Colonic mucosa (tissue), 4 donors: ENCODE measurements at regions not wholly inside any gene's neighbourhood (a gene's known extent, or its start where the extent isn't known, plus 50 kb on each side); places are given as distances from the start of the nearest gene placed in this dataset.
"Not testable (repeated sequence)": the region's sequence is repeated elsewhere in the genome, so short reads cannot be mapped to it uniquely, and the experiment has no call there.

Experiments used
- DNase-seq: peaks from one replicate; pipeline ENCODE4 v3.0.0-alpha.2; 2020
- H3K27ac ChIP-seq: fragments of 200-600 bp; one replicate; pipeline ENCODE4 v1.8.0; 2021
- H3K27me3 ChIP-seq: fragments of 200-600 bp; one replicate; pipeline ENCODE4 v1.8.0; 2021
- H3K36me3 ChIP-seq: fragments of 200-600 bp; one replicate; pipeline ENCODE4 v1.8.0; 2021
- H3K4me1 ChIP-seq: fragments of 200-600 bp; one replicate; pipeline ENCODE4 v1.8.0; 2021; ENCODE audit warnings: mild to moderate bottlenecking
- H3K4me3 ChIP-seq: fragments of 200-600 bp; one replicate; pipeline ENCODE4 v1.8.0; 2021
- H3K9ac ChIP-seq, 2 donors: one replicate each; pipeline ENCODE4 v1.7.0; 2013; ENCODE audit warnings: control low read depth in 2 of 2, low read depth in 2 of 2, low read length in 2 of 2
- H3K9me3 ChIP-seq: fragments of 200-600 bp; one replicate; pipeline ENCODE4 v1.8.0; 2021
- CTCF ChIP-seq: fragments of 200-600 bp; IDR thresholded peaks from one replicate; pipeline ENCODE4 v1.8.0; 2022; ENCODE audit warnings: antibody characterized with exemption, mild to moderate bottlenecking
- intact Hi-C: fragments of 100-400 bp; cut with DNase I; formaldehyde crosslinking; loops from one replicate; pipeline ENCODE4 v1.14.1; 2022
- donor health status: healthy.
- donor health status: DM: no; HTN: no; CAD: no.
- donor health status: DM: no; HTN: no; CAD: no.

GRCh38 chr3:20637729-20638128, 451.7 kb upstream of the SGO1 start:
- intact Hi-C loops: no loop called here
- no peaks in the 10 kb centered on the region for H3K9me3 ChIP-seq
- no peak overlapping the region for H3K9ac ChIP-seq
- H3K27ac ChIP-seq: no peak overlapping the region
- no peak overlapping the region for H3K4me3 ChIP-seq
- DNase-seq: no peak
- H3K36me3 ChIP-seq: no peaks in the 10 kb centered on the region
- H3K27me3 ChIP-seq: no peaks in the 10 kb centered on the region
- no peaks in the 10 kb centered on the region for H3K4me1 ChIP-seq
- no peak for TF ChIP-seq CTCF

GRCh38 chr3:20622304-20622703, 436.3 kb upstream of the SGO1 start:
- no peaks in the 10 kb centered on the region for H3K36me3 ChIP-seq
- no peaks in the 10 kb centered on the region for H3K27me3 ChIP-seq
- H3K4me1 ChIP-seq: no peaks in the 10 kb centered on the region

GRCh38 chr3:20618621-20619020, 432.6 kb upstream of the SGO1 start:
- H3K27ac ChIP-seq, H3K9ac ChIP-seq, DNase-seq, H3K27me3 ChIP-seq, H3K9me3 ChIP-seq, H3K4me3 ChIP-seq, H3K36me3 ChIP-seq, H3K4me1 ChIP-seq, intact Hi-C loops: not testable (repeated sequence)

More at GRCh38 chr3:20622304-20622703, 436.3 kb upstream of the SGO1 start:
- no peak overlapping the region for H3K27ac ChIP-seq
- intact Hi-C loops: no loop called here
- TF ChIP-seq CTCF: no peak
- no peak overlapping the region for H3K9ac ChIP-seq
- no peaks in the 10 kb centered on the region for H3K9me3 ChIP-seq
- no peak overlapping the region for H3K4me3 ChIP-seq
- no peak for DNase-seq

GRCh38 chr3:20618181-20618580, 432.2 kb upstream of the SGO1 start:
- H3K27ac ChIP-seq, H3K27me3 ChIP-seq, DNase-seq, H3K4me3 ChIP-seq, H3K9ac ChIP-seq, H3K36me3 ChIP-seq, H3K4me1 ChIP-seq, intact Hi-C loops, H3K9me3 ChIP-seq: not testable (repeated sequence)

GRCh38 chr3:20615982-20616381, 430.0 kb upstream of the SGO1 start:
- H3K4me3 ChIP-seq, DNase-seq, H3K27me3 ChIP-seq, intact Hi-C loops, H3K36me3 ChIP-seq, H3K9ac ChIP-seq, H3K4me1 ChIP-seq, H3K27ac ChIP-seq, H3K9me3 ChIP-seq: not testable (repeated sequence)

- Histone ChIP-seq H3K9me3 (no peaks in the 10 kb centered on the region), H3K27ac (no peak overlapping the region), H3K27me3 (no peaks in the 10 kb centered on the region), H3K4me3 (no peak overlapping the region), H3K36me3 (no peaks in the 10 kb centered on the region), H3K9ac (no peak overlapping the region), H3K4me1 (no peaks in the 10 kb centered on the region)
- intact Hi-C loops: no loop called here
- TF ChIP-seq CTCF: no peak
- DNase-seq: no peak
These were observed 422.2 kb upstream of the SGO1 start for GRCh38 chr3:20608054-20608738.

- H3K27ac ChIP-seq: no peak overlapping the region
- no peak for TF ChIP-seq CTCF
- H3K4me3 ChIP-seq: no peak overlapping the region
- H3K4me1 ChIP-seq: no peaks in the 10 kb centered on the region
- no peak overlapping the region for H3K9ac ChIP-seq
- H3K9me3 ChIP-seq: no peaks in the 10 kb centered on the region
- no peak for DNase-seq
- H3K36me3 ChIP-seq: no peaks in the 10 kb centered on the region
- H3K27me3 ChIP-seq: no peaks in the 10 kb centered on the region
- intact Hi-C loops: no loop called here
These were observed 418.7 kb upstream of the SGO1 start for GRCh38 chr3:20604659-20605058.
